PC-9 (cell line): ENCODE measurements at regions not wholly inside any gene's neighbourhood (a gene's known extent, or its start where the extent isn't known, plus 50 kb on each side); places are given as distances from the start of the nearest gene placed in this dataset.

Source experiments
- CTCF ChIP-seq: fragments of 200-600 bp; sonication (generic); conservative IDR thresholded peaks from 2 replicates; pipeline ENCODE4 v1.6.1; 2017; ENCODE audit warnings: mixed run types, antibody characterized with exemption, mild to moderate bottlenecking, moderate library complexity
- EZH2 ChIP-seq: fragments of 200-600 bp; sonication (generic); IDR thresholded peaks from 2 replicates; pipeline ENCODE4 v1.8.0; 2017; ENCODE audit warnings: antibody characterized with exemption, low read depth

GRCh38 chr6:11424395-11425034, 113.0 kb upstream of the TMEM170B start:
- TF ChIP-seq CTCF = no peak
- no peak for TF ChIP-seq EZH2
